Loucy (cell line): ENCODE measurements at regions not wholly inside any gene's neighbourhood (a gene's known extent, or its start where the extent isn't known, plus 50 kb on each side); places are given as distances from the start of the nearest gene placed in this dataset.

Source experiments
- CTCF ChIP-seq: fragments of 200-600 bp; sonication (generic); conservative IDR thresholded peaks from 2 replicates; pipeline ENCODE4 v1.5.1; 2014; ENCODE audit warnings: mild to moderate bottlenecking, antibody characterized with exemption, low read length
- EZH2phosphoT487 ChIP-seq: fragments of 200-600 bp; IDR thresholded peaks from 2 replicates; pipeline ENCODE4 v1.6.1; 2018; ENCODE audit warnings: antibody characterized with exemption, mild to moderate bottlenecking, moderate library complexity, borderline replicate concordance

- TF ChIP-seq CTCF, result no peak
- no peak for TF ChIP-seq EZH2phosphoT487
Observed at GRCh38 chr20:23283096-23283850, 67.3 kb upstream of the NXT1 start.
